Astrocyte (in vitro differentiated cells and primary cell): ENCODE measurements at regions not wholly inside any gene's neighbourhood (a gene's known extent, or its start where the extent isn't known, plus 50 kb on each side); places are given as distances from the start of the nearest gene placed in this dataset.

Experiments used
- DNase-seq: peaks from one replicate; pipeline ENCODE4 v3.0.0-alpha.2; 2010; ENCODE audit warnings: low read depth
- FAIRE-seq: peaks from 2 replicates; lab custom pipeline; 2011; peaks lifted over from hg19 to GRCh38; lab: Jason Lieb, UNC
- H2AFZ ChIP-seq: 2 replicates; pipeline ENCODE4 v1.6.0; 2012; ENCODE audit warnings: low read depth, low read length, inconsistent platforms
- H3K27ac ChIP-seq: 2 replicates; pipeline ENCODE4 v1.5.1; 2011; ENCODE audit warnings: low read depth, low read length, inconsistent platforms
- H3K27me3 ChIP-seq: 2 replicates; pipeline ENCODE4 v1.6.0; 2011; ENCODE audit warnings: low read length, inconsistent platforms; ENCODE audit not compliant: insufficient read depth
- H3K36me3 ChIP-seq: 2 replicates; pipeline ENCODE4 v1.5.1; 2011; ENCODE audit warnings: low read length, inconsistent platforms; ENCODE audit not compliant: insufficient read depth
- H3K4me1 ChIP-seq: 2 replicates; pipeline ENCODE4 v1.5.1; 2011; ENCODE audit warnings: low read length, inconsistent platforms; ENCODE audit not compliant: insufficient read depth
- H3K4me2 ChIP-seq: 2 replicates; pipeline ENCODE4 v1.6.0; 2012; ENCODE audit warnings: low read length, inconsistent platforms
- H3K4me3 ChIP-seq: 2 replicates; pipeline ENCODE4 v1.5.1; 2011; ENCODE audit warnings: low read depth, mild to moderate bottlenecking, low read length, inconsistent platforms; ENCODE audit not compliant: insufficient read depth
- H3K79me2 ChIP-seq: 2 replicates; pipeline ENCODE4 v1.6.0; 2012; ENCODE audit warnings: mild to moderate bottlenecking, low read length, inconsistent platforms; ENCODE audit not compliant: insufficient read depth
- H3K9ac ChIP-seq: 2 replicates; pipeline ENCODE4 v1.6.0; 2012; ENCODE audit warnings: mild to moderate bottlenecking, low read length, inconsistent platforms
- H3K9me3 ChIP-seq: 2 replicates; pipeline ENCODE4 v1.5.1; 2012; ENCODE audit warnings: low read depth, mild to moderate bottlenecking, low read length, inconsistent platforms; ENCODE audit not compliant: insufficient read depth
- H4K20me1 ChIP-seq: 2 replicates; pipeline ENCODE4 v1.6.0; 2012; ENCODE audit warnings: low read length, inconsistent platforms; ENCODE audit not compliant: insufficient read depth
- H3K27ac Mint-ChIP-seq: one replicate; pipeline ENCODE4 v1.8.0; 2021; ENCODE audit warnings: mild to moderate bottlenecking, mixed read lengths; ENCODE audit not compliant: unreplicated experiment
- H3K27me3 Mint-ChIP-seq: one replicate; pipeline ENCODE4 v1.8.0; 2021; ENCODE audit warnings: low read depth, mixed read lengths; ENCODE audit not compliant: unreplicated experiment
- H3K36me3 Mint-ChIP-seq: one replicate; pipeline ENCODE4 v1.8.0; 2021; ENCODE audit warnings: low read depth, mixed read lengths; ENCODE audit not compliant: unreplicated experiment
- H3K4me1 Mint-ChIP-seq: one replicate; pipeline ENCODE4 v1.8.0; 2021; ENCODE audit warnings: low read depth, mixed read lengths; ENCODE audit not compliant: unreplicated experiment
- H3K4me3 Mint-ChIP-seq: one replicate; pipeline ENCODE4 v1.8.0; 2021; ENCODE audit warnings: mild to moderate bottlenecking, moderate library complexity, mixed read lengths; ENCODE audit not compliant: unreplicated experiment
- H3K9me3 Mint-ChIP-seq: one replicate; pipeline ENCODE4 v1.8.0; 2021; ENCODE audit warnings: mild to moderate bottlenecking, mixed read lengths; ENCODE audit not compliant: unreplicated experiment
- EZH2 ChIP-seq: IDR thresholded peaks from 2 replicates; pipeline ENCODE4 v1.6.1; 2012; ENCODE audit warnings: mild to moderate bottlenecking, low read length, inconsistent platforms; ENCODE audit not compliant: insufficient read depth
- TF ChIP-seq, protein P1 (sequence below): IDR thresholded peaks from 2 replicates; pipeline ENCODE4 v1.5.1; 2011; ENCODE audit warnings: low read depth, mild to moderate bottlenecking, inconsistent platforms, low read length, moderate library complexity; ENCODE audit not compliant: insufficient read depth

DNA sequence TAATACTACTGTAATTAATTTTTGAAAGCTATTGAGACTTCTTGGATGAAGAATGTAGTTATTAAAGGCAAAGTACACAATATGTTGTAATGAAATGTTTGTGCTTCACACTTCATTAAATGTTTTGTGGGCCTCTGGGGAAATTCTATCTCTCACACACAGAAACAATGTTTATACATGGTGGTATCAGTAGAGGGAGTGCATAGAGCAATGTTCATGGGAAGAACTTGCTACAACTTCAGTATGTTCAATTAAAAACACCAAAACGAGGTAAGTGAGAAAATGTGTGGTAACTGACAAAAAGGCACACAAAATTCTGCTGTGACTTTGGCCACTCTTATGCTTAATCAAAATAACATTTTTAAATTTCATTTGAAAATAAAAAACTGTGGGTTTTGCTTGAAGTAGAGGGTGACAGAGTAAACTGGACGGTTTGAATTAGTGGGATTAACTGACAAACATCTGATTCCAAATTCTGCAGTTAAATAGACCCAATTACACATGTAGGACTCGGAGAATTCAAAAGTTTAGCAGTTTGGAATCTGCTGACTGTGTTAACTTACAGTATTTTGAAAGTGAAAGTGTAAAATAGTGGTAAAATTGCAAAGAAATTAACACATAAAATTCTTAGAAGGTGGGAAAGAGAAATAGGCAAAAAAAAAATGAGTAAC, 111.4 kb upstream of the TTC29 start:
- Histone ChIP-seq H3K79me2 (no peaks in the 10 kb centered on the region), H3K27ac (peak overlapping the region; percentile 68), H3K9ac (peak overlapping the region; percentile 80), H2AFZ (peak overlapping the region; percentile 73), H3K9me3 (no peaks in the 10 kb centered on the region), H3K4me3 (peak overlapping the region; percentile 56), H3K27me3 (no peaks in the 10 kb centered on the region), H3K4me1 (peaks cover 13% of the 10 kb centered on the region), H3K36me3 (no peaks in the 10 kb centered on the region), H4K20me1 (no peaks in the 10 kb centered on the region), H3K4me2 (peak overlapping the region; percentile 91)
- H3K27ac Mint-ChIP-seq, result no peak overlapping the region
- TF ChIP-seq EZH2, result no peak
- TF ChIP-seq, protein P1, sequence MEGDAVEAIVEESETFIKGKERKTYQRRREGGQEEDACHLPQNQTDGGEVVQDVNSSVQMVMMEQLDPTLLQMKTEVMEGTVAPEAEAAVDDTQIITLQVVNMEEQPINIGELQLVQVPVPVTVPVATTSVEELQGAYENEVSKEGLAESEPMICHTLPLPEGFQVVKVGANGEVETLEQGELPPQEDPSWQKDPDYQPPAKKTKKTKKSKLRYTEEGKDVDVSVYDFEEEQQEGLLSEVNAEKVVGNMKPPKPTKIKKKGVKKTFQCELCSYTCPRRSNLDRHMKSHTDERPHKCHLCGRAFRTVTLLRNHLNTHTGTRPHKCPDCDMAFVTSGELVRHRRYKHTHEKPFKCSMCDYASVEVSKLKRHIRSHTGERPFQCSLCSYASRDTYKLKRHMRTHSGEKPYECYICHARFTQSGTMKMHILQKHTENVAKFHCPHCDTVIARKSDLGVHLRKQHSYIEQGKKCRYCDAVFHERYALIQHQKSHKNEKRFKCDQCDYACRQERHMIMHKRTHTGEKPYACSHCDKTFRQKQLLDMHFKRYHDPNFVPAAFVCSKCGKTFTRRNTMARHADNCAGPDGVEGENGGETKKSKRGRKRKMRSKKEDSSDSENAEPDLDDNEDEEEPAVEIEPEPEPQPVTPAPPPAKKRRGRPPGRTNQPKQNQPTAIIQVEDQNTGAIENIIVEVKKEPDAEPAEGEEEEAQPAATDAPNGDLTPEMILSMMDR, result no peak
- no peaks in the 10 kb centered on the region for H3K27me3 Mint-ChIP-seq
- FAIRE-seq (no peak), DNase-seq (peak; percentile 23)
- no peaks in the 10 kb centered on the region for H3K36me3 Mint-ChIP-seq
- no peak overlapping the region for H3K4me3 Mint-ChIP-seq
- no peaks in the 10 kb centered on the region for H3K9me3 Mint-ChIP-seq
- H3K4me1 Mint-ChIP-seq, result peaks cover 14% of the 10 kb centered on the region

DNA sequence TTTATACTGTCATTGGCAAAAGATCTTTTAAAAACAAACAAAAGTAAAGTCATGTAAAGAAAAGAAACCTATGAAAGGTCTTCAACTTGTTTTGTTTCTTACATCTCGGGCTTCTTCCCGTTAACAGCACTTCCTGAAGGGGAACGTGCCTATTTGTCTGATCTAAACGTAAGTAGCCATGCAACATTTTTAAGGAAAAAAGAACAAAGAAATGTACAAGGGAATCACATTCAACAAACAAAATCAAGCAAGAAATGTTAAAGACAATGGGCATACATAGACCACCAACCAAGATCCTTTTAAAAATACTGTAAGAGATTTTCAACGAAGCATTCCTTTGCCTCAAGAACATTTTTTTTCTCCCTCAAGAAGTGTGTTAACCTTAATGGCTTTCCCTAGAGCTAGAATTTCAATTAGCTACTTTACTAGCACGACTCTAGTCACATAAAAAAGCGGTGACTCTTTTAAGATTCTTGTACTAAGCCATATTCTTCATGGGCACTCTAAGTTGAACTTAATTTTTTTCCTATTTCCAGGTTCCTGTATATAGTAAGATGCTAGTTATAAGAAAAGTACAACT, 112.0 kb upstream of the TTC29 start:
- H3K4me1 ChIP-seq, result peaks cover 13% of the 10 kb centered on the region
- peak overlapping the region; percentile 73 for H2AFZ ChIP-seq
- H3K36me3 ChIP-seq, result no peaks in the 10 kb centered on the region
- DNase-seq (peak; percentile 41), FAIRE-seq (peak; percentile 54)
- H3K27me3 ChIP-seq, result no peaks in the 10 kb centered on the region
- no peak overlapping the region for H3K4me3 Mint-ChIP-seq
- H4K20me1 ChIP-seq, result no peaks in the 10 kb centered on the region
- TF ChIP-seq, protein P1, result no peak
- peak overlapping the region; percentile 91 for H3K4me2 ChIP-seq
- peaks cover 14% of the 10 kb centered on the region for H3K4me1 Mint-ChIP-seq
- no peaks in the 10 kb centered on the region for H3K36me3 Mint-ChIP-seq
- H3K27me3 Mint-ChIP-seq, result no peaks in the 10 kb centered on the region
- no peaks in the 10 kb centered on the region for H3K9me3 Mint-ChIP-seq
- H3K27ac Mint-ChIP-seq, result no peak overlapping the region
- H3K9me3 ChIP-seq, result no peaks in the 10 kb centered on the region
- H3K27ac ChIP-seq, result peak overlapping the region; percentile 68
- H3K4me3 ChIP-seq, result peak overlapping the region; percentile 56
- H3K9ac ChIP-seq, result peak overlapping the region; percentile 80
- no peaks in the 10 kb centered on the region for H3K79me2 ChIP-seq
